Pons (tissue), 1 donor: ENCODE measurements at regions not wholly inside any gene's neighbourhood (a gene's known extent, or its start where the extent isn't known, plus 50 kb on each side); places are given as distances from the start of the nearest gene placed in this dataset.
"Not testable (repeated sequence)": the region's sequence is repeated elsewhere in the genome, so short reads cannot be mapped to it uniquely, and the experiment has no call there.

ENCODE experiments used
- DNase-seq: peaks from one replicate; pipeline ENCODE4 v3.0.0-alpha.2; 2016; ENCODE audit warnings: low spot score

- DNase-seq, result no peak
Measured at GRCh38 chr4:19615086-19615689, 636.5 kb upstream of the SLIT2 start.

- no peak for DNase-seq
Measured at GRCh38 chr4:19614171-19614570, 637.5 kb upstream of the SLIT2 start.

GRCh38 chr4:19596342-19596741 is 655.4 kb upstream of the SLIT2 start:
- DNase-seq, result no peak

GRCh38 chr4:19592391-19592790 is 659.3 kb upstream of the SLIT2 start:
- no peak for DNase-seq

- DNase-seq, result no peak
Measured at GRCh38 chr4:19583827-19584569, 667.7 kb upstream of the SLIT2 start.

- DNase-seq, result no peak
Measured at GRCh38 chr4:19580095-19580494, 671.6 kb upstream of the SLIT2 start.

- no peak for DNase-seq
Measured at GRCh38 chr4:19579608-19580007, 672.1 kb upstream of the SLIT2 start.

- no peak for DNase-seq
Measured at GRCh38 chr4:19577097-19577496, 674.6 kb upstream of the SLIT2 start.

- DNase-seq, result no peak
Measured at GRCh38 chr4:19575924-19576323, 675.8 kb upstream of the SLIT2 start.

- no peak for DNase-seq
Measured at GRCh38 chr4:19566041-19566440, 685.7 kb upstream of the SLIT2 start.

GRCh38 chr4:19562456-19562855 is 689.2 kb upstream of the SLIT2 start:
- DNase-seq, result no peak

- DNase-seq, result no peak
Measured at GRCh38 chr4:19557161-19557560, 694.5 kb upstream of the SLIT2 start.

- DNase-seq, result not testable (repeated sequence)
Measured at GRCh38 chr4:19556276-19556675, 695.4 kb upstream of the SLIT2 start.

- DNase-seq, result no peak
Measured at GRCh38 chr4:19547463-19547862, 704.2 kb upstream of the SLIT2 start.

GRCh38 chr4:19544446-19545125 is 707.1 kb upstream of the SLIT2 start:
- no peak for DNase-seq

- DNase-seq, result no peak
Measured at GRCh38 chr4:19540859-19541540, 710.7 kb upstream of the SLIT2 start.

- no peak for DNase-seq
Measured at GRCh38 chr4:19539201-19539600, 712.5 kb upstream of the SLIT2 start.

- no peak for DNase-seq
Measured at GRCh38 chr4:19534159-19534558, 717.5 kb upstream of the SLIT2 start.

GRCh38 chr4:19531906-19532848 is 719.5 kb upstream of the SLIT2 start:
- no peak for DNase-seq

GRCh38 chr4:19523964-19524363 is 727.7 kb upstream of the SLIT2 start:
- DNase-seq, result no peak

GRCh38 chr4:19522966-19523365 is 728.7 kb upstream of the SLIT2 start:
- no peak for DNase-seq
